Neural progenitor cell (in vitro differentiated cells): ENCODE measurements at regions not wholly inside any gene's neighbourhood (a gene's known extent, or its start where the extent isn't known, plus 50 kb on each side); places are given as distances from the start of the nearest gene placed in this dataset.
"Not testable (repeated sequence)": the region's sequence is repeated elsewhere in the genome, so short reads cannot be mapped to it uniquely, and the experiment has no call there.

Experiments used
- DNase-seq: peaks from one replicate; pipeline ENCODE4 v3.0.0-alpha.2; 2016; ENCODE audit warnings: low spot score
- H2AFZ ChIP-seq: fragments of 200-600 bp; sonication (generic); replicated peaks from 2 replicates; pipeline ENCODE4 v1.6.1; 2016; ENCODE audit warnings: antibody characterized with exemption
- H3F3A ChIP-seq: fragments of 200-600 bp; sonication (generic); 2 replicates; pipeline ENCODE4 v1.6.1; 2016; ENCODE audit warnings: antibody characterized with exemption, low read depth
- H3K27ac ChIP-seq: fragments of 200-600 bp; sonication (generic); 2 replicates; pipeline ENCODE4 v1.5.1; 2016; ENCODE audit warnings: mild to moderate bottlenecking
- H3K27me3 ChIP-seq: fragments of 200-600 bp; sonication (generic); 2 replicates; pipeline ENCODE4 v1.6.1; 2016; ENCODE audit warnings: mild to moderate bottlenecking, moderate library complexity
- H3K36me3 ChIP-seq: fragments of 200-600 bp; sonication (generic); 2 replicates; pipeline ENCODE4 v1.5.1; 2016
- H3K4me1 ChIP-seq: fragments of 200-600 bp; sonication (generic); 2 replicates; pipeline ENCODE4 v1.6.1; 2016; ENCODE audit warnings: mixed run types
- H3K4me2 ChIP-seq: fragments of 200-600 bp; sonication (generic); 2 replicates; pipeline ENCODE4 v1.6.1; 2016
- H3K4me3 ChIP-seq: fragments of 200-600 bp; sonication (generic); 2 replicates; pipeline ENCODE4 v1.5.1; 2016
- H3K79me2 ChIP-seq: fragments of 200-600 bp; sonication (generic); 2 replicates; pipeline ENCODE4 v1.6.1; 2016; ENCODE audit warnings: low read depth
- H3K9ac ChIP-seq: fragments of 200-600 bp; sonication (generic); 2 replicates; pipeline ENCODE4 v1.6.1; 2016
- H3K9me3 ChIP-seq: fragments of 200-600 bp; sonication (generic); 2 replicates; pipeline ENCODE4 v1.5.1; 2016; ENCODE audit warnings: low read depth
- H4K20me1 ChIP-seq: fragments of 200-600 bp; sonication (generic); 2 replicates; pipeline ENCODE4 v1.6.1; 2016; ENCODE audit warnings: low read depth
- H3K27ac Mint-ChIP-seq: 3 replicates; pipeline ENCODE4 v1.8.0; 2021; ENCODE audit warnings: mixed read lengths
- H3K27me3 Mint-ChIP-seq: 2 replicates; pipeline ENCODE4 v1.8.0; 2022; ENCODE audit warnings: low read depth, mild to moderate bottlenecking, inconsistent platforms, moderate library complexity, mixed read lengths; ENCODE audit not compliant: insufficient read depth
- H3K36me3 Mint-ChIP-seq: 3 replicates; pipeline ENCODE4 v1.8.0; 2021; ENCODE audit warnings: mixed read lengths
- H3K4me1 Mint-ChIP-seq: 3 replicates; pipeline ENCODE4 v1.8.0; 2021; ENCODE audit warnings: mixed read lengths
- H3K4me3 Mint-ChIP-seq: 3 replicates; pipeline ENCODE4 v1.8.0; 2021; ENCODE audit warnings: mild to moderate bottlenecking, moderate library complexity, mixed read lengths
- H3K9me3 Mint-ChIP-seq: 3 replicates; pipeline ENCODE4 v1.8.0; 2020; ENCODE audit warnings: mixed read lengths
- EZH2 ChIP-seq: fragments of 200-600 bp; sonication (generic); IDR thresholded peaks from 2 replicates; pipeline ENCODE4 v1.6.1; 2017; ENCODE audit warnings: antibody characterized with exemption, mild to moderate bottlenecking, moderate library complexity
- EZH2phosphoT487 ChIP-seq: fragments of 200-600 bp; sonication (generic); IDR thresholded peaks from 2 replicates; pipeline ENCODE4 v1.6.1; 2017; ENCODE audit warnings: antibody characterized with exemption
- TF ChIP-seq, protein P1 (sequence below): fragments of 200-600 bp; sonication (generic); IDR thresholded peaks from 2 replicates; pipeline ENCODE4 v1.5.1; 2017; ENCODE audit warnings: antibody characterized with exemption, mild to moderate bottlenecking

GRCh38 chr5:89817841-89818240 is 591.7 kb downstream of the CETN3 start:
- DNase-seq, result no peak
- H3K4me1 ChIP-seq, result peaks cover 11% of the 10 kb centered on the region
- H3K9ac ChIP-seq, result no peak overlapping the region
- peaks cover 10% of the 10 kb centered on the region for H3K9me3 Mint-ChIP-seq
- H3F3A ChIP-seq, result no peaks in the 10 kb centered on the region
- no peaks in the 10 kb centered on the region for H3K36me3 ChIP-seq
- H3K27me3 ChIP-seq, result no peaks in the 10 kb centered on the region
- no peak for TF ChIP-seq EZH2
- TF ChIP-seq EZH2phosphoT487, result no peak
- TF ChIP-seq, protein P1, sequence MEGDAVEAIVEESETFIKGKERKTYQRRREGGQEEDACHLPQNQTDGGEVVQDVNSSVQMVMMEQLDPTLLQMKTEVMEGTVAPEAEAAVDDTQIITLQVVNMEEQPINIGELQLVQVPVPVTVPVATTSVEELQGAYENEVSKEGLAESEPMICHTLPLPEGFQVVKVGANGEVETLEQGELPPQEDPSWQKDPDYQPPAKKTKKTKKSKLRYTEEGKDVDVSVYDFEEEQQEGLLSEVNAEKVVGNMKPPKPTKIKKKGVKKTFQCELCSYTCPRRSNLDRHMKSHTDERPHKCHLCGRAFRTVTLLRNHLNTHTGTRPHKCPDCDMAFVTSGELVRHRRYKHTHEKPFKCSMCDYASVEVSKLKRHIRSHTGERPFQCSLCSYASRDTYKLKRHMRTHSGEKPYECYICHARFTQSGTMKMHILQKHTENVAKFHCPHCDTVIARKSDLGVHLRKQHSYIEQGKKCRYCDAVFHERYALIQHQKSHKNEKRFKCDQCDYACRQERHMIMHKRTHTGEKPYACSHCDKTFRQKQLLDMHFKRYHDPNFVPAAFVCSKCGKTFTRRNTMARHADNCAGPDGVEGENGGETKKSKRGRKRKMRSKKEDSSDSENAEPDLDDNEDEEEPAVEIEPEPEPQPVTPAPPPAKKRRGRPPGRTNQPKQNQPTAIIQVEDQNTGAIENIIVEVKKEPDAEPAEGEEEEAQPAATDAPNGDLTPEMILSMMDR, result no peak
- H3K4me3 ChIP-seq, result no peak overlapping the region
- H3K4me2 ChIP-seq, result no peak overlapping the region
- peaks cover under 1% of the 10 kb centered on the region for H3K4me1 Mint-ChIP-seq
- H3K36me3 Mint-ChIP-seq, result no peaks in the 10 kb centered on the region
- no peak overlapping the region for H2AFZ ChIP-seq
- H3K27me3 Mint-ChIP-seq, result no peaks in the 10 kb centered on the region
- no peak overlapping the region for H3K4me3 Mint-ChIP-seq
- no peak overlapping the region for H3K27ac Mint-ChIP-seq
- H4K20me1 ChIP-seq, result no peaks in the 10 kb centered on the region
- no peak overlapping the region for H3K27ac ChIP-seq
- no peaks in the 10 kb centered on the region for H3K79me2 ChIP-seq
- H3K9me3 ChIP-seq, result no peaks in the 10 kb centered on the region

DNA sequence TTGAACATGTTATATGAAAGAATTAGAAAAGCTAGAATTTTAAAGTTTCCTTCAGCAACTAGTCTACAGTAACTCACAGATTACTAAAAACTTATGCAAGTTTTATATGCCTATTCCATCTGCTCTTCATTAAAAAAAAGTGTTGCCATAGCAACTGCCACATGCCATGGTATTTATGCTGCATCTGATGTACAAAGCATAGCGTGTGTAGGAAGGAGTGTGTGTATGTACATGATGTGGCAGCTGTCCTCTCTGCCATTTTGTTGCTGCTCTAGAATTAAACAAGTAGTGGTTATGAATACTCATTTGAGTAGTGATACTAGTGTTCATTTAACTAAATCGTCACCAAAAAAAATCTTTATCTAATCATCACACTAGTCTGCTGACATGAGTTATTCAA is 593.5 kb downstream of the CETN3 start:
- Histone ChIP-seq H3K9me3 (no peaks in the 10 kb centered on the region), H3K36me3 (no peaks in the 10 kb centered on the region), H2AFZ (no peak overlapping the region), H3K4me2 (no peak overlapping the region), H3K79me2 (no peaks in the 10 kb centered on the region), H3K4me1 (peaks cover 6% of the 10 kb centered on the region), H3K27me3 (no peaks in the 10 kb centered on the region), H3F3A (no peaks in the 10 kb centered on the region), H3K9ac (no peak overlapping the region), H3K27ac (no peak overlapping the region), H3K4me3 (no peak overlapping the region), H4K20me1 (no peaks in the 10 kb centered on the region)
- H3K4me3 Mint-ChIP-seq, result no peak overlapping the region
- no peaks in the 10 kb centered on the region for H3K36me3 Mint-ChIP-seq
- no peak for DNase-seq
- H3K9me3 Mint-ChIP-seq, result no peaks in the 10 kb centered on the region
- no peak for TF ChIP-seq EZH2
- TF ChIP-seq, protein P1, result no peak
- no peak for TF ChIP-seq EZH2phosphoT487
- H3K4me1 Mint-ChIP-seq, result no peaks in the 10 kb centered on the region
- H3K27ac Mint-ChIP-seq, result no peak overlapping the region
- H3K27me3 Mint-ChIP-seq, result no peaks in the 10 kb centered on the region

DNA sequence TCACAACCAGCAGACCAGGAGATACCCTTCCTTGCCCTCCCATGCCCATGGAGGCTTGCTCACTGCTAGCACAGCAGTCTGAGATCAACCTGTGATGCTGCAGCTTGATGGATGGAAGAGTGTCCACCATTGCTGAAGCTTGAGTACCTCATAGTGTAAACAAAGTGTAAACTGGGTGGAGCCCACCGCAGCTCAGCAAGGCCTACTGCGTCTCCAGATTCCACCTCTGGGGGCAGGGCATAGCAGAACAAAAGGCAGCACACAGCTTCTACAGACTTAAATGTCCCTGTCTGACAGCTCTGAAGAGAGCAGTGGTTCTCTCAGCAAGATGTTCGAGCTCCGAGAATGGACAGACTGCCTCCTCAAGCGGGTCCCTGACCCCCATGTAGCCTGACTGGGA is 608.8 kb downstream of the CETN3 start:
- H3K9me3 Mint-ChIP-seq, H3K36me3 ChIP-seq, H3F3A ChIP-seq, H3K4me1 Mint-ChIP-seq, H3K9me3 ChIP-seq, H3K27ac ChIP-seq, H3K27me3 Mint-ChIP-seq, H3K4me1 ChIP-seq, H4K20me1 ChIP-seq, H3K4me3 ChIP-seq, H2AFZ ChIP-seq, H3K79me2 ChIP-seq, H3K36me3 Mint-ChIP-seq, H3K9ac ChIP-seq, H3K27me3 ChIP-seq, H3K27ac Mint-ChIP-seq, H3K4me3 Mint-ChIP-seq, H3K4me2 ChIP-seq: not testable (repeated sequence)
- peak; percentile 2 for DNase-seq

- H3K27ac ChIP-seq, H3K4me1 ChIP-seq, H3K4me1 Mint-ChIP-seq, H3K36me3 ChIP-seq, H2AFZ ChIP-seq, H3K27me3 Mint-ChIP-seq, H4K20me1 ChIP-seq, H3K9ac ChIP-seq, H3K79me2 ChIP-seq, H3K36me3 Mint-ChIP-seq, DNase-seq, H3F3A ChIP-seq, H3K4me2 ChIP-seq, H3K4me3 ChIP-seq, H3K27me3 ChIP-seq, H3K4me3 Mint-ChIP-seq, H3K9me3 Mint-ChIP-seq, H3K9me3 ChIP-seq: not testable (repeated sequence)
- peak overlapping the region; percentile 47 for H3K27ac Mint-ChIP-seq
Observed at GRCh38 chr5:89794504-89794903, 615.1 kb downstream of the CETN3 start.

DNA sequence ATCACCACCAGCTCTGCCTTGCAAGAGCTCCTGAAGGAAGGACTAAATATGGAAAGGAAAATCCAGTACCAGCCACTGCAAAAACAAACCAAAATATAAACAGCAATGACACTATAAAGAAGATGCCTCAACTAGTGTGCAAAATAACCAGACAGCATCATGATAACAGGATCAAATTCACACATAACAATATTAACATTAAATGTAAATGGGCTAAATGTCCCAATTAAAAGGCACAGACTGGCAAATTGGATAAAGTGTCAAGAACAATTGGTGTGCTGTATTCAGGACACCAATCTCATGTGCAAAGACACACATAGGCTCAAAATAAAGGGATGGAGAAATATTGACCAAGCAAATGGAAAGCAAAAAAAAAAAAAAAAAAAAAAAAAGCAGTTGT is 629.8 kb downstream of the CETN3 start:
- H3K4me3 ChIP-seq, H3K9ac ChIP-seq, H2AFZ ChIP-seq, H3K4me2 ChIP-seq, H3K36me3 ChIP-seq, H3K4me1 ChIP-seq, H3K4me3 Mint-ChIP-seq, H3K36me3 Mint-ChIP-seq, H3K9me3 ChIP-seq, H3K27me3 ChIP-seq, H3F3A ChIP-seq, H3K27ac Mint-ChIP-seq, H3K27ac ChIP-seq, H4K20me1 ChIP-seq, H3K79me2 ChIP-seq, DNase-seq, H3K4me1 Mint-ChIP-seq, H3K27me3 Mint-ChIP-seq: not testable (repeated sequence)
- H3K9me3 Mint-ChIP-seq, result peaks cover 34% of the 10 kb centered on the region
